ENCODE measurements at regions not wholly inside any gene's neighbourhood (a gene's known extent, or its start where the extent isn't known, plus 50 kb on each side); places are given as distances from the start of the nearest gene placed in this dataset.

- TF ChIP-seq FOXM1 (IDR thresholded peaks at IDR 0.05; ENCODE audit: borderline replicate concordance, low read depth) (no peak), TAF1 (IDR thresholded peaks at IDR 0.05; ENCODE audit: low read depth) (no peak), CREB1 (IDR thresholded peaks at IDR 0.05; ENCODE audit: low read depth) (no peak), MAX (IDR thresholded peaks at IDR 0.05) (no peak), TCF12 (IDR thresholded peaks at IDR 0.05; ENCODE audit: low read depth) (no peak), RAD21 (IDR thresholded peaks at IDR 0.05; ENCODE audit: low read depth) (no peak), CEBPB (IDR thresholded peaks at IDR 0.05) (no peak), EP300 (IDR thresholded peaks at IDR 0.05; ENCODE audit: borderline replicate concordance) (no peak), EGR1 (IDR thresholded peaks at IDR 0.05) (no peak), NFIC (IDR thresholded peaks at IDR 0.05) (no peak), USF1 (IDR thresholded peaks at IDR 0.05) (no peak)
Measured at GRCh38 chr20:40760399-40760798, 71.4 kb upstream of the MAFB start.

Data from Ishikawa (cell line).